ENCODE measurements at regions not wholly inside any gene's neighbourhood (a gene's known extent, or its start where the extent isn't known, plus 50 kb on each side); places are given as distances from the start of the nearest gene placed in this dataset.

GRCh38 chr2:238565031-238565430, 138.3 kb downstream of the ASB1 start:
- Mint-ChIP-seq H3K27ac (no peak overlapping the region), H3K4me1 (no peaks in the 10 kb centered on the region), H3K36me3 (no peaks in the 10 kb centered on the region), H3K9me3 (peaks cover 0 to 2% (median 0%) of the 10 kb centered on the region in 7 donors), H3K27me3 (no peaks in the 10 kb centered on the region), H3K4me3 (no peak overlapping the region)
- DNase-seq (no peak), ATAC-seq (ENCODE audit: low read depth in 2 of 2) (no peak)
- Histone ChIP-seq H3K27ac (ENCODE audit: insufficient read depth, low read length, poor library complexity, severe bottlenecking) (no peak overlapping the region), H3K4me1 (ENCODE audit: control insufficient read depth, insufficient read depth, low read length, poor library complexity, severe bottlenecking) (no peaks in the 10 kb centered on the region), H3K9me3 (ENCODE audit: control insufficient read depth in 2 of 2, low read length in 2 of 2) (no peaks in the 10 kb centered on the region), H3K4me3 (ENCODE audit: low read depth, low read length) (no peak overlapping the region), H3K27me3 (ENCODE audit: control insufficient read depth, insufficient read depth, low read length) (no peaks in the 10 kb centered on the region), H3K36me3 (ENCODE audit: control insufficient read depth, insufficient read depth, low read length) (no peaks in the 10 kb centered on the region)

- Histone ChIP-seq H3K4me1 (ENCODE audit: control insufficient read depth, insufficient read depth, low read length, poor library complexity, severe bottlenecking) (no peaks in the 10 kb centered on the region), H3K36me3 (ENCODE audit: control insufficient read depth, insufficient read depth, low read length) (no peaks in the 10 kb centered on the region), H3K4me3 (ENCODE audit: low read depth, low read length) (no peak overlapping the region), H3K27ac (ENCODE audit: insufficient read depth, low read length, poor library complexity, severe bottlenecking) (no peak overlapping the region), H3K9me3 (ENCODE audit: control insufficient read depth in 2 of 2, low read length in 2 of 2) (no peaks in the 10 kb centered on the region), H3K27me3 (ENCODE audit: control insufficient read depth, insufficient read depth, low read length) (no peaks in the 10 kb centered on the region)
- no peak for DNase-seq
- Mint-ChIP-seq H3K4me1 (no peaks in the 10 kb centered on the region), H3K27ac (no peak overlapping the region), H3K36me3 (no peaks in the 10 kb centered on the region), H3K9me3 (peaks cover 0 to 2% (median 0%) of the 10 kb centered on the region in 7 donors), H3K4me3 (no peak overlapping the region), H3K27me3 (no peaks in the 10 kb centered on the region)
- no peak for ATAC-seq (ENCODE audit: low read depth in 2 of 2)
Observed at GRCh38 chr2:238566001-238566645, 139.4 kb downstream of the ASB1 start.

- ATAC-seq (ENCODE audit: low read depth in 2 of 2) (no peak), DNase-seq (no peak)
- Mint-ChIP-seq H3K4me3 (no peak overlapping the region), H3K27ac (no peak overlapping the region), H3K36me3 (no peaks in the 10 kb centered on the region), H3K27me3 (no peaks in the 10 kb centered on the region), H3K4me1 (no peaks in the 10 kb centered on the region), H3K9me3 (peaks cover 0 to 2% (median 0%) of the 10 kb centered on the region in 7 donors)
- Histone ChIP-seq H3K27ac (ENCODE audit: insufficient read depth, low read length, poor library complexity, severe bottlenecking) (no peak overlapping the region), H3K36me3 (ENCODE audit: control insufficient read depth, insufficient read depth, low read length) (no peaks in the 10 kb centered on the region), H3K4me1 (ENCODE audit: control insufficient read depth, insufficient read depth, low read length, poor library complexity, severe bottlenecking) (no peaks in the 10 kb centered on the region), H3K9me3 (ENCODE audit: control insufficient read depth in 2 of 2, low read length in 2 of 2) (no peaks in the 10 kb centered on the region), H3K4me3 (ENCODE audit: low read depth, low read length) (no peak overlapping the region), H3K27me3 (ENCODE audit: control insufficient read depth, insufficient read depth, low read length) (no peaks in the 10 kb centered on the region)
Observed at GRCh38 chr2:238567067-238567855, 140.5 kb downstream of the ASB1 start.

GRCh38 chr2:238567996-238568395, 141.3 kb downstream of the ASB1 start:
- no peak overlapping the region for H3K27ac ChIP-seq (ENCODE audit: insufficient read depth, low read length, poor library complexity, severe bottlenecking)
- no peak for DNase-seq
- no peaks in the 10 kb centered on the region for H3K36me3 ChIP-seq (ENCODE audit: control insufficient read depth, insufficient read depth, low read length)
- no peak for ATAC-seq (ENCODE audit: low read depth in 2 of 2)
- no peaks in the 10 kb centered on the region for H3K9me3 ChIP-seq (ENCODE audit: control insufficient read depth in 2 of 2, low read length in 2 of 2)
- Mint-ChIP-seq H3K4me3 (no peak overlapping the region), H3K27me3 (no peaks in the 10 kb centered on the region), H3K9me3 (peaks cover 0 to 2% (median 0%) of the 10 kb centered on the region in 7 donors), H3K4me1 (no peaks in the 10 kb centered on the region), H3K36me3 (no peaks in the 10 kb centered on the region), H3K27ac (peak overlapping the region in 1 of 3 donors; percentile 43)
- no peaks in the 10 kb centered on the region for H3K4me1 ChIP-seq (ENCODE audit: control insufficient read depth, insufficient read depth, low read length, poor library complexity, severe bottlenecking)
- H3K27me3 ChIP-seq (ENCODE audit: control insufficient read depth, insufficient read depth, low read length): no peaks in the 10 kb centered on the region
- no peak overlapping the region for H3K4me3 ChIP-seq (ENCODE audit: low read depth, low read length)

GRCh38 chr2:238568455-238569440, 142.0 kb downstream of the ASB1 start:
- peaks cover 4% of the 10 kb centered on the region for H3K27me3 Mint-ChIP-seq
- no peaks in the 10 kb centered on the region for H3K27me3 ChIP-seq (ENCODE audit: control insufficient read depth, insufficient read depth, low read length)
- H3K4me1 Mint-ChIP-seq: no peaks in the 10 kb centered on the region
- no peaks in the 10 kb centered on the region for H3K9me3 ChIP-seq (ENCODE audit: control insufficient read depth in 2 of 2, low read length in 2 of 2)
- no peaks in the 10 kb centered on the region for H3K36me3 Mint-ChIP-seq
- no peak overlapping the region for H3K4me3 Mint-ChIP-seq
- peaks cover 0 to under 1% (median 0%) of the 10 kb centered on the region in 7 donors for H3K9me3 Mint-ChIP-seq
- no peak for DNase-seq
- H3K36me3 ChIP-seq (ENCODE audit: control insufficient read depth, insufficient read depth, low read length): no peaks in the 10 kb centered on the region
- no peaks in the 10 kb centered on the region for H3K4me1 ChIP-seq (ENCODE audit: control insufficient read depth, insufficient read depth, low read length, poor library complexity, severe bottlenecking)
- H3K4me3 ChIP-seq (ENCODE audit: low read depth, low read length): no peak overlapping the region
- no peak for ATAC-seq (ENCODE audit: low read depth in 2 of 2)
- H3K27ac Mint-ChIP-seq: no peak overlapping the region
- no peak overlapping the region for H3K27ac ChIP-seq (ENCODE audit: insufficient read depth, low read length, poor library complexity, severe bottlenecking)

- H3K27me3 ChIP-seq (ENCODE audit: control insufficient read depth, insufficient read depth, low read length): no peaks in the 10 kb centered on the region
- H3K9me3 ChIP-seq (ENCODE audit: control insufficient read depth in 2 of 2, low read length in 2 of 2): no peaks in the 10 kb centered on the region
- H3K36me3 ChIP-seq (ENCODE audit: control insufficient read depth, insufficient read depth, low read length): no peaks in the 10 kb centered on the region
- Mint-ChIP-seq H3K27ac (no peak overlapping the region), H3K27me3 (peaks cover 9% of the 10 kb centered on the region), H3K4me1 (no peaks in the 10 kb centered on the region), H3K9me3 (no peaks in the 10 kb centered on the region), H3K36me3 (no peaks in the 10 kb centered on the region), H3K4me3 (no peak overlapping the region)
- ATAC-seq (ENCODE audit: low read depth in 2 of 2) (no peak), DNase-seq (no peak)
- H3K4me3 ChIP-seq (ENCODE audit: low read depth, low read length): no peak overlapping the region
- no peak overlapping the region for H3K27ac ChIP-seq (ENCODE audit: insufficient read depth, low read length, poor library complexity, severe bottlenecking)
- H3K4me1 ChIP-seq (ENCODE audit: control insufficient read depth, insufficient read depth, low read length, poor library complexity, severe bottlenecking): no peaks in the 10 kb centered on the region
Observed at GRCh38 chr2:238569507-238570195, 142.9 kb downstream of the ASB1 start.

GRCh38 chr2:238570391-238570790, 143.7 kb downstream of the ASB1 start:
- Mint-ChIP-seq H3K27ac (no peak overlapping the region), H3K27me3 (peaks cover 9% of the 10 kb centered on the region), H3K4me3 (no peak overlapping the region), H3K36me3 (no peaks in the 10 kb centered on the region), H3K9me3 (no peaks in the 10 kb centered on the region), H3K4me1 (no peaks in the 10 kb centered on the region)
- ATAC-seq (ENCODE audit: low read depth in 2 of 2): no peak
- H3K9me3 ChIP-seq (ENCODE audit: control insufficient read depth in 2 of 2, low read length in 2 of 2): no peaks in the 10 kb centered on the region
- no peaks in the 10 kb centered on the region for H3K36me3 ChIP-seq (ENCODE audit: control insufficient read depth, insufficient read depth, low read length)
- H3K27me3 ChIP-seq (ENCODE audit: control insufficient read depth, insufficient read depth, low read length): no peaks in the 10 kb centered on the region
- H3K27ac ChIP-seq (ENCODE audit: insufficient read depth, low read length, poor library complexity, severe bottlenecking): no peak overlapping the region
- no peak overlapping the region for H3K4me3 ChIP-seq (ENCODE audit: low read depth, low read length)
- no peaks in the 10 kb centered on the region for H3K4me1 ChIP-seq (ENCODE audit: control insufficient read depth, insufficient read depth, low read length, poor library complexity, severe bottlenecking)
- DNase-seq: no peak
